H1 (cell line): ENCODE measurements at regions not wholly inside any gene's neighbourhood (a gene's known extent, or its start where the extent isn't known, plus 50 kb on each side); places are given as distances from the start of the nearest gene placed in this dataset.

Experiments
- ASH2L ChIP-seq: fragments of 200-600, 300-600 bp; sonication (generic); IDR thresholded peaks from one replicate; pipeline ENCODE4 v1.7.1; 2017; ENCODE audit warnings: low read length
- ATF3 ChIP-seq: IDR thresholded peaks from 2 replicates; pipeline ENCODE4 v1.6.1; 2011; ENCODE audit warnings: low read depth, mild to moderate bottlenecking, low read length; ENCODE audit not compliant: insufficient read depth
- CBX5 ChIP-seq: fragments of 300-800, 300-1000 bp; sonication (generic); IDR thresholded peaks from 2 replicates; pipeline ENCODE4 v1.7.1; 2016; ENCODE audit warnings: antibody characterized with exemption, low read length, low read depth
- GTF2F1 ChIP-seq: IDR thresholded peaks from 2 replicates; pipeline ENCODE4 v1.6.1; 2012; ENCODE audit warnings: low read depth, low read length, improper control_type of control experiment, borderline replicate concordance
- KDM5A ChIP-seq: fragments of 200-600 bp; IDR thresholded peaks from 2 replicates; pipeline ENCODE4 v1.7.1; 2012; ENCODE audit warnings: mild to moderate bottlenecking, low read length, inconsistent platforms, mixed read lengths
- POLR2A ChIP-seq, 2 experiments: IDR thresholded peaks; 1 replicate in 1 of 2; 2 replicates in 1 of 2; pipeline ENCODE4 v1.6.1; 2011; ENCODE audit warnings: low read depth in 2 of 2, low read length in 2 of 2, mild to moderate bottlenecking in 2 of 2; ENCODE audit errors: control extremely low read depth in 1 of 2
- SP4 ChIP-seq: IDR thresholded peaks from 2 replicates; pipeline ENCODE4 v1.6.1; 2012; ENCODE audit warnings: low read length, inconsistent platforms
- SRF ChIP-seq: IDR thresholded peaks from 2 replicates; pipeline ENCODE4 v1.6.1; 2011; ENCODE audit warnings: mild to moderate bottlenecking, low read depth, low read length, moderate library complexity
- YY1 ChIP-seq: IDR thresholded peaks from 2 replicates; pipeline ENCODE4 v1.6.1; 2011; ENCODE audit warnings: low read depth, mild to moderate bottlenecking, low read length
- TF ChIP-seq, protein P1 (sequence below): fragments of 300-600 bp; sonication (generic); IDR thresholded peaks from 2 replicates; pipeline ENCODE4 v1.7.1; 2012; ENCODE audit warnings: low read length, moderate library complexity, mild to moderate bottlenecking, inconsistent platforms; ENCODE audit not compliant: insufficient replicate concordance
- TF ChIP-seq, protein P2 (sequence below): IDR thresholded peaks from 2 replicates; pipeline ENCODE4 v1.6.1; 2012; ENCODE audit warnings: inconsistent platforms

GRCh38 chr17:27157898-27158297 is 136.0 kb upstream of the WSB1 start (continued):
- TF ChIP-seq, protein P1, sequence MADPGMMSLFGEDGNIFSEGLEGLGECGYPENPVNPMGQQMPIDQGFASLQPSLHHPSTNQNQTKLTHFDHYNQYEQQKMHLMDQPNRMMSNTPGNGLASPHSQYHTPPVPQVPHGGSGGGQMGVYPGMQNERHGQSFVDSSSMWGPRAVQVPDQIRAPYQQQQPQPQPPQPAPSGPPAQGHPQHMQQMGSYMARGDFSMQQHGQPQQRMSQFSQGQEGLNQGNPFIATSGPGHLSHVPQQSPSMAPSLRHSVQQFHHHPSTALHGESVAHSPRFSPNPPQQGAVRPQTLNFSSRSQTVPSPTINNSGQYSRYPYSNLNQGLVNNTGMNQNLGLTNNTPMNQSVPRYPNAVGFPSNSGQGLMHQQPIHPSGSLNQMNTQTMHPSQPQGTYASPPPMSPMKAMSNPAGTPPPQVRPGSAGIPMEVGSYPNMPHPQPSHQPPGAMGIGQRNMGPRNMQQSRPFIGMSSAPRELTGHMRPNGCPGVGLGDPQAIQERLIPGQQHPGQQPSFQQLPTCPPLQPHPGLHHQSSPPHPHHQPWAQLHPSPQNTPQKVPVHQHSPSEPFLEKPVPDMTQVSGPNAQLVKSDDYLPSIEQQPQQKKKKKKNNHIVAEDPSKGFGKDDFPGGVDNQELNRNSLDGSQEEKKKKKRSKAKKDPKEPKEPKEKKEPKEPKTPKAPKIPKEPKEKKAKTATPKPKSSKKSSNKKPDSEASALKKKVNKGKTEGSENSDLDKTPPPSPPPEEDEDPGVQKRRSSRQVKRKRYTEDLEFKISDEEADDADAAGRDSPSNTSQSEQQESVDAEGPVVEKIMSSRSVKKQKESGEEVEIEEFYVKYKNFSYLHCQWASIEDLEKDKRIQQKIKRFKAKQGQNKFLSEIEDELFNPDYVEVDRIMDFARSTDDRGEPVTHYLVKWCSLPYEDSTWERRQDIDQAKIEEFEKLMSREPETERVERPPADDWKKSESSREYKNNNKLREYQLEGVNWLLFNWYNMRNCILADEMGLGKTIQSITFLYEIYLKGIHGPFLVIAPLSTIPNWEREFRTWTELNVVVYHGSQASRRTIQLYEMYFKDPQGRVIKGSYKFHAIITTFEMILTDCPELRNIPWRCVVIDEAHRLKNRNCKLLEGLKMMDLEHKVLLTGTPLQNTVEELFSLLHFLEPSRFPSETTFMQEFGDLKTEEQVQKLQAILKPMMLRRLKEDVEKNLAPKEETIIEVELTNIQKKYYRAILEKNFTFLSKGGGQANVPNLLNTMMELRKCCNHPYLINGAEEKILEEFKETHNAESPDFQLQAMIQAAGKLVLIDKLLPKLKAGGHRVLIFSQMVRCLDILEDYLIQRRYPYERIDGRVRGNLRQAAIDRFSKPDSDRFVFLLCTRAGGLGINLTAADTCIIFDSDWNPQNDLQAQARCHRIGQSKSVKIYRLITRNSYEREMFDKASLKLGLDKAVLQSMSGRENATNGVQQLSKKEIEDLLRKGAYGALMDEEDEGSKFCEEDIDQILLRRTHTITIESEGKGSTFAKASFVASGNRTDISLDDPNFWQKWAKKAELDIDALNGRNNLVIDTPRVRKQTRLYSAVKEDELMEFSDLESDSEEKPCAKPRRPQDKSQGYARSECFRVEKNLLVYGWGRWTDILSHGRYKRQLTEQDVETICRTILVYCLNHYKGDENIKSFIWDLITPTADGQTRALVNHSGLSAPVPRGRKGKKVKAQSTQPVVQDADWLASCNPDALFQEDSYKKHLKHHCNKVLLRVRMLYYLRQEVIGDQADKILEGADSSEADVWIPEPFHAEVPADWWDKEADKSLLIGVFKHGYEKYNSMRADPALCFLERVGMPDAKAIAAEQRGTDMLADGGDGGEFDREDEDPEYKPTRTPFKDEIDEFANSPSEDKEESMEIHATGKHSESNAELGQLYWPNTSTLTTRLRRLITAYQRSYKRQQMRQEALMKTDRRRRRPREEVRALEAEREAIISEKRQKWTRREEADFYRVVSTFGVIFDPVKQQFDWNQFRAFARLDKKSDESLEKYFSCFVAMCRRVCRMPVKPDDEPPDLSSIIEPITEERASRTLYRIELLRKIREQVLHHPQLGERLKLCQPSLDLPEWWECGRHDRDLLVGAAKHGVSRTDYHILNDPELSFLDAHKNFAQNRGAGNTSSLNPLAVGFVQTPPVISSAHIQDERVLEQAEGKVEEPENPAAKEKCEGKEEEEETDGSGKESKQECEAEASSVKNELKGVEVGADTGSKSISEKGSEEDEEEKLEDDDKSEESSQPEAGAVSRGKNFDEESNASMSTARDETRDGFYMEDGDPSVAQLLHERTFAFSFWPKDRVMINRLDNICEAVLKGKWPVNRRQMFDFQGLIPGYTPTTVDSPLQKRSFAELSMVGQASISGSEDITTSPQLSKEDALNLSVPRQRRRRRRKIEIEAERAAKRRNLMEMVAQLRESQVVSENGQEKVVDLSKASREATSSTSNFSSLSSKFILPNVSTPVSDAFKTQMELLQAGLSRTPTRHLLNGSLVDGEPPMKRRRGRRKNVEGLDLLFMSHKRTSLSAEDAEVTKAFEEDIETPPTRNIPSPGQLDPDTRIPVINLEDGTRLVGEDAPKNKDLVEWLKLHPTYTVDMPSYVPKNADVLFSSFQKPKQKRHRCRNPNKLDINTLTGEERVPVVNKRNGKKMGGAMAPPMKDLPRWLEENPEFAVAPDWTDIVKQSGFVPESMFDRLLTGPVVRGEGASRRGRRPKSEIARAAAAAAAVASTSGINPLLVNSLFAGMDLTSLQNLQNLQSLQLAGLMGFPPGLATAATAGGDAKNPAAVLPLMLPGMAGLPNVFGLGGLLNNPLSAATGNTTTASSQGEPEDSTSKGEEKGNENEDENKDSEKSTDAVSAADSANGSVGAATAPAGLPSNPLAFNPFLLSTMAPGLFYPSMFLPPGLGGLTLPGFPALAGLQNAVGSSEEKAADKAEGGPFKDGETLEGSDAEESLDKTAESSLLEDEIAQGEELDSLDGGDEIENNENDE = no peak
- TF ChIP-seq ATF3 (no peak), ASH2L (no peak), GTF2F1 (no peak), SRF (no peak), KDM5A (no peak), CBX5 (no peak), YY1 (no peak), POLR2A (IDR thresholded peaks at IDR 0.05; ENCODE audit: control extremely low read depth in 1 of 2, low read depth in 2 of 2, low read length in 2 of 2) (no peak), SP4 (no peak)
- TF ChIP-seq, protein P2, sequence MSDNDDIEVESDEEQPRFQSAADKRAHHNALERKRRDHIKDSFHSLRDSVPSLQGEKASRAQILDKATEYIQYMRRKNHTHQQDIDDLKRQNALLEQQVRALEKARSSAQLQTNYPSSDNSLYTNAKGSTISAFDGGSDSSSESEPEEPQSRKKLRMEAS = no peak
